HS-27A (cell line): ENCODE measurements at regions not wholly inside any gene's neighbourhood (a gene's known extent, or its start where the extent isn't known, plus 50 kb on each side); places are given as distances from the start of the nearest gene placed in this dataset.

Experiments
- DNase-seq: peaks from one replicate; pipeline ENCODE4 v3.0.0-alpha.2; 2012; ENCODE audit warnings: low read depth, missing footprints

DNA sequence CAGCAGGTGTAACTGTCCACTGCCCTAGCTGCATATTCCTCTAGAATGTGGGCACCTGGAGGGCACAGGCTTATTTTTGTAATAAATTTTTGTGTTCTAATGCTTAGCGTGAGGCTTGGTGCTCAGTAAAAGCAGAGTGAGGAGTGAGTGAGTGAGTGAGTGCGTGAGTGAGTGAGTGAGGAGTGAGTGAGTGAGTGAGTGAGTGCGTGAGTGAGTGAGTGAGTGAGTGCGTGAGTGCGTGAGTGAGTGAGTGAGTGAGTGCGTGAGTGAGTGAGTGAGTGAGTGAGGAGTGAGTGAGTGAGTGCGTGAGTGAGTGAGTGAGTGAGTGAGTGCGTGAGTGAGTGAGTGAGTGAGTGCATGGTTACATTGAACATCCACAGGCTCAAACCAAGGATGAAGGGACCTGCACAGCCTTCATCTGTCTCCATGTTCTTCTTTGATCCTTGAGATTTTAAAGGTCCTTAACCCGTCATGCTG is 371.5 kb downstream of the MED10 start:
- no peak for DNase-seq

DNA sequence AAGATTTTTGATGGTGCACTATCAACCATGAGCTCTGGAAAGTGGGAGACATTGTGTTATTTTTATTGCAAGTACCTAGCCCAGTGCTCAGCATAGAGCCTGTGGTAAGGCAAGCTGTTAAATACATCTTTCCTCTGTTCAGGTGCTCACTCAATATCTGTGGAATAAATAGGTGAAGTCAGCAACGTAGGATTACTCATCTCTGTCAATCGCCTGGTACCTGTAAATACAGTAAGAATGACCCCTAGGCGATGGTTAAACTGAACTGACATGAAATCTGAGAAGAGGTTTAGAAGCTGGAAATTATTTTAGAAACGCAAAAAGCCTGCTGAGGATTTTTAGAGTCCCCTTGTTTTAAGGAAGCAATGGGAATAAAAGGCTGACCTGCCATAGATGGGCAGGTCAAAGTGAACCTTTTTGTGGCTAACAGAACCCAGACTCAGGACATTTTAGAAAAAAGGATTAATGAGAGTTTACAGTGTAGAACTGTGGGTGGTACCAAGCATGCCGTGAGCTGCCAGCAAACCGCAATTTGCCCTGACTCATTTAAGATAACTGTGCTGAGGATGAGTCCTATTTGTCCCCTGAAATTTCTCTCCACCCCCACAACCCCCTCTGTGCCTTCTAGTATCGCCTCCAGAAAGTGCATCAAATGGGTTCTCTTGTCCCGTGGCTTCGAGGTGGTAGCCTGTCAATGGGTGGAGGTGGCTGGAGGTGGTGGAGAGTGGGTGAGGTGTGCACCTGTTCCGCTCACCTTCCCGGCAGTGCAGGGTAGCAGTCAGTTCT is 375.1 kb downstream of the MED10 start:
- no peak for DNase-seq

DNA sequence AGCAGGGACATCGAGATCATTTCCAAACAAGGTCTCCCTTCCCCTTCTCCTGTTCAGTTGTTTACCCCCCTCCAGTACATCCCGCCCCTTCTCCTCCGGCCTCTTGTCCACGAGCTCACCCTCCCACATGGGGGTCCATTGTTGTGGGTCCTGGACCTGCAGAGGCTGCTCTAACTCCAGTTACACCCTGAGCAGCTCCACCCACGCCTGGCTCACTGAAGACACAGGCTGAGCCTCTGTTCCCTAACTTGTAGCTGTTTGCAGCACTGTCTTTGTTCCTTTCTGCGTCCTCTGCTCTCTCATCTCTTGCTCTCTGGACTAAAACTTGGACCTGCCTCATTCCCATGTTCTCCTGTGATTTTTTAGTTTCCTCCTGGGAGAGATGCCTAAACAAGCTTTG is 377.5 kb downstream of the MED10 start:
- DNase-seq: no peak

DNA sequence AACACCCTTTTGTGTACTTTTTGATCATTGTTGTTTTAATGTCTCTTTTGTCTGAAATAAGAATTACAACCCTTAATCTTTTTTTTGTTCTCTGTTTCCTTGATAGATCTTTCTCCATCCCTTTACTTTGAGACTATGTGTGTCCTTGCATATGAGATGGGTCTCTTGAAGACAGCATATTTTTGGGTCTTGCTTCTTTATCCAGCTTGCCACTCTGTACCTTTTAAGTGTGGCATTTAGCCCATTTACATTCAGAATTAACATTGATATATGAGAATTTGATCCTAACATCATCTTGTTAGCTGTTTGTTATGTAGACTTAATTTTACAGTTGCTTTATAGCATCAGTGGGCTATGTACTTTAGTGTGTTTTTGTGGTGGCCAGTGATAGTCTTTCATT is 382.5 kb downstream of the MED10 start:
- no peak for DNase-seq

DNA sequence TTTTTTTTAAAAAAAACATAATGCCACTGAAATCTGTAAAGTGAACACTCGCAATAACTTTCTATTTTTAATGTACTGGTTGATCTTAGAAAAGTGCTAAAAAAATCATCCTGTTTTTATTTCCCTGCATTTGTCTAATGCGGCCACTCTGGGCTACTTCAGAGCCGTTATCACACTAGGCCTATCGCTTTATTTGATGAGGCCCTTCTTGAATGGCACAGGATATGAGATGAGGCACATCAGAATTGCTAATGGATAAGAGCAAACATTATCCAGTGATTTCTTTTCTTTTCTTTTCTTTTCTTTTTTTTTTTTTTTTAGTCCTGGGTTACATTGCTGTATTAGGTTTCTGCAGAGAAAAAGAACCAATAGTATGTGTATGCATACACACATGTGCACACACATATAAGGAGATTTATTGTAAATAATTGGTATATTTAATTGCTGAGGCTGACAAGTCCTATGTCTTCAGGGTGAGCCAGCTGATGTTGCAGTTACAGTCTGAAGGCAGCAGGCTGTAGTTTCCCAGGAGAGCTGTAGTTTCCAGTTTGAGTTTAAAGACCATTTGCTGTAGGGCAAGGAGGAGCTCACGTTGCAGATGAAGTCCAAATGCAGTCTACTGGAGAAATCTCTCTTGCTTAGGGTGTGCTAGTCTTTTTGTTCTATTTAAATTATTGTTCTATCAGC is 391.7 kb downstream of the MED10 start:
- no peak for DNase-seq

DNA sequence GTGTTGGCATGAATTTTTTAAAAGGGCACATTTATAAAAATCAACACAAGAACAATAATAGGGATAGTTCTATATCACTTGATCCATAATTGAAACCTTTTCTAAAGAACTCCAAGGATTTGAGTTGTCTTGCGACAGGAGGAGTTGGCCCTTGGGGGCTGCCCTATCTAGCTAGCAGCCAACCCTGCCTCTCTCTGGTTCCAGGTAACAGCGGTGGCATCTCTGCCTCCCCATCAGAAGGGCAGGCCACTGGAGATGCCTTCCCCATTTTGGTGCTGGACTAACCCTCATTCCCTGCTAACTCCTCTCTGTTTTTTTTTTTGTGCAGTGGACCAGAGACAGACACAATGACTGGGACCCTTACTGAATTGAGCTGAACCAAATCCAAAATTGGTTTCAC is 393.0 kb downstream of the MED10 start:
- DNase-seq: no peak

DNA sequence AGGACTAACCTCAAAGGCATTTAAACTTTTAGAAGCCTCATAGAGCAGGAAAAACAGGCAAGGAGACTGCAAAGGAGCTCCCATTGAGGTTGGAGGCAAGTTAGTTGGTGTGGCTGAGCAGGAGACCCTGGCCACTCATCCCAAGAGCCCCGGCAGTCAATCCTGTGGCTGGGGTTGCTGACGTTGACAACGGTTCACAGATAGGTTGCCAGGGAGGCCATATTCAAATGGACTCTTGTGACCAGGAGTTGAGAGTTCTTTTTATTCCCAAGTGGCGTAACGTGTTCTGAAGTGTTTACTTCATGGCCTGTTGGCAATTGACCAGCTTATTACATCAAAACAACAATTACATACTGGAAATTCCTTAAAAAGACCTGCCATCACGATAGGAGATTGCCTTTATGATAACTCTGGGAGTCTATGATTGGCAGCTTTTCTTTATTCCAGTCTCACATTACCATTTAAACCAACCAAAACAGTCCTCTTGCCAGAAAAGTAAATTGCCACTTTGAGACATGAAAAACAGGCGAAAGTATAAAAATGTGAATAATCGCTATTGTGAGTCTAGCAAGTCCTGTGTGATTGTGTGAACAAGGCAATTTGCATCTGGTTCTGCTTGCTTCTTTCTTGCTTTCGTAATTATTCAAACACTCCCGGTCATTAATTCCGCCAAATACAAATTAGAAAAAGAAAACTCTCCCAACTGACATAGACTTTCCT is 394.9 kb downstream of the MED10 start:
- no peak for DNase-seq

DNA sequence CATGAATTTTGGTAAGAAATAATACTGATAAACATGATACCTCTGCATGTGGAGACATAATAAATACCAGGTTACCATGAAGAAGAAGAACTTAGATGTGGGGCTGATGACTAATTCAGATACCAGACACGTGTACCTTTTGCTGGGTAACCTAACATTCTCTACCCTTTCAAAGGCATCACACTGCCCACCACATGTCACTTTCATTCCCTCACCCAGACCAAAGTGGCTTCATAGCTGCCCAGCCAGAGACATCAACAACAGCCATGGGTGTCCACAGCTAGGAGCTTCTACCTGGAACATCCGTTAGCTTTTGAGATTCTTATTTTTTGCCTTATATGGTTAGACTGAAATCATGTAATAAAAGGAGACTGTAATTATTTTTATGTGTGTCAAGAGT is 396.8 kb downstream of the MED10 start:
- DNase-seq: no peak

DNA sequence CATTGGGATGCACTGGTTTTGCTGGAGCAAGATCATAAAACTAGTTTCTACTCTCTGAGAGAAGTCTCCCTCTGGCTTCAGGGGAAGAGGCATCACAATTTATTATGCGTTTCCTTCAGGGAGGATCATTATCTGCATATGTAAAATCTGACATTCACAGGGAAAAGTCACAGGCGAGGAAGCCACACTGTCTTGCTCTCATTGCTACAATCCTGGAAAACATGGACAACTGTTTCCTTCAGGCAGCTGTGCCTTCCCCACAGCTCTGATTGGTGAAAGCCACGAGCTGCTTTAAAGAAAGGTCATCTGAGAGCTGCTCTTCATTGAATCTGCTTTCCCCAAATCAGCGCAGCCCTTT is 397.8 kb downstream of the MED10 start:
- no peak for DNase-seq

DNA sequence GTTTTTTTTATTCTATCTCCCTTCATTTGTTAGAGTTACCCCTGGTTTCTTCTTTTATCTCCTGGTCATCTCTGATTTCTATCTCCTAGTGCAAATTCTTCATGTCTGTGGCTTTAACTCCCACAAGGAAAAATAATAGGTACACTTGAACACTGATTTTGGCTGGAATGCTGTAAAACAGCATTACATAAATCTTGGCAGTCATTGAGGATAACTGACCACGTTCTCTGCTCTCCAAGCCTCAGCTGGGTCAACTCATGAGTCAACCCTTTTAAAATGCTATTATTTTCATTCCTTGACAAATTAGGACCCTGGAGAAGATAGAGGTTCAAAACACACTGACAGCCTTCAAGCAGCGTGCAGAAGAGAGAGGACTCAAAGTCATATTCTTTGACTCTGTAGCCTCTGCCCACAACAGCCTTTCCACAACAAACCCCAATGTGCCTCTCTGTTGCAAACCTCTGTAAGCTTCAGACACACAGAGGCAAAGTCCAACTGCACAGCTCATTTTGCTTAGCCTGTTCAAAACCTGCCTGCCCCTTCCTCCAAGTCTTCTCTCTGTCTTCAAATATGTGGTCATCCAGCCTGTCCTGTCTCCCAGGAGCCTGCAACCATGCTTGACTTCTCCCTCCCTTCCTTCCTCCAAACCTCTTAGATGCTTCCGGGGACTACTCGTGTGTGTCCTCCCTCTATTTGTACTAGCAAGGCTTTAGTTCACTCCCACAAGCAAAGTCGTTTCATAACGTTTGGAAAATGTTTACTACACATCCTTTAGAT is 398.4 kb downstream of the MED10 start:
- DNase-seq: no peak

DNA sequence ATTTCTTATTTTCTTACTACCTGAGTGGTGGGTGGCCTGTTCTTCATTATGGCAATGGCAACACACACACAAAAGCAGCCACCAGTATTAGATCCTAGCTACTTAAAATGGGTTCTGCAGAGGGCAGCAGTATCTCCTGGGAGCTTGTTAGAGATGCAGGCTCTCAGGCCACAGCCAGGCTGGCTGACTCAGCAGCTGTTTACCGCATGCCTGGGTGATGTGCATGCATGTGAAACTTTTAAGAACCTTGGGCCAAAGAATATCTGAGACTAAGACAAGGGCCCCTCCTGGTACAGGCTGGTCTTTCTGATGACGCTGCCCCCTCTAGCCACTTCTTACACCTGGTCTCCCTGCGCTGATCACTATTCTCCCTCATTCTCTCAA is 399.0 kb downstream of the MED10 start:
- no peak for DNase-seq

DNA sequence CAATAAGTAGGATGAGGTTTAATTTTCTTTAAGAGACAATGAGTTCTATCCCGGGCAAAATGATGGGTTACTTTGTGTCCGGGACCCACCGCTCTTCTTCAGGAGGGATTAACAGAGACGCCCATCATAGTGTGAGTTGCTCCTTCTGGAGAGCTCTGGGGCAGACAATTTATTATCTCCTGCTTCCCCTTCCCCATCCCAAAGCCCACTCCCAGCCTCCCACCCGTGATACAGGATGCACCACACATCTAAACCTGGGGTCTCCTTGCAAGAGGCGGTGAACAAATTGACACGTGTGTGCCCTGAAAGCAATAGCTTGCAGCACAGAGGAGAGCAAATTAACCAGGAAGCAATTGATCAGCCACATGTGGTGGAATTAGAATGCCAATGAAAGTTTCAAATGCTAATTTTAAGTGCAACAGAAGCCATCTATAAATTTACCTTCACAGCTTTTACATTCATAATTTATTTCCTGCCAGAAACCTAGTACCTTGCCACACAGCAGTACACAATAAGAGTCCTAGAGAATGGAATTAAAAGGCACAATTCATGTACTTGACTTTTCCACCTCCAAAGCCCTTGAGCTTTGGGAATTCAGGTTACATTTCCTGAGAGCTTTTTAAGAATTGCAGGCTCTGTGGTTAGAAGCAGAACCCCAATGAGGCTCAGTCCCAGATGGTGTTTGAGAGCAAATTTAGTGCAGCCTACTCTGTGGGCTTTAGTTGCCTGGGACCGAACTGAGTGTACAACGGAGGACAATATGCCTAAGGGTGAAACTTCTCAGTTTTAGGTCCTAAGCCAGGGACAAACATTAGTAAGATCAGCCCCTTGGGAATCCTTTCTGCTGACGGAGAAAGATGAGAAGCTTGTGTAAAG is 399.6 kb downstream of the MED10 start:
- DNase-seq: no peak

DNA sequence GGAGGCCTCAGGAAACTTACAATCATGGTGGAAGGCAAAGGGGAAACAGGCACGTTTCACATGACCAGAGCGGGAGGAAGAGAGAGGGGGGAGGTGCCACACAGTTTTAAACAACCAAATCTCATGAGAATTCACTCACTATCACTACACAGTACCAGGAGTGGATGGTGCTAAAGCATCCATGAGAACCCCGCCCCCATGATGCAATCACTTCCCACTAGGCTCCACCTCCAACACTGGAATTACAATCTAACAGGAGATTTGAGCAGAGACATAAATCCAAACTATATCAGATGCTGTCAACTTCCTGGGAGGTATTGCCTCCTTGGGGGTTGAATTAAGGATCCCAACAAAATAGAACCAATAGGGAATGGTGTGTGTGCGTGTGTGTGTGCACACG is 407.1 kb downstream of the MED10 start:
- no peak for DNase-seq

DNA sequence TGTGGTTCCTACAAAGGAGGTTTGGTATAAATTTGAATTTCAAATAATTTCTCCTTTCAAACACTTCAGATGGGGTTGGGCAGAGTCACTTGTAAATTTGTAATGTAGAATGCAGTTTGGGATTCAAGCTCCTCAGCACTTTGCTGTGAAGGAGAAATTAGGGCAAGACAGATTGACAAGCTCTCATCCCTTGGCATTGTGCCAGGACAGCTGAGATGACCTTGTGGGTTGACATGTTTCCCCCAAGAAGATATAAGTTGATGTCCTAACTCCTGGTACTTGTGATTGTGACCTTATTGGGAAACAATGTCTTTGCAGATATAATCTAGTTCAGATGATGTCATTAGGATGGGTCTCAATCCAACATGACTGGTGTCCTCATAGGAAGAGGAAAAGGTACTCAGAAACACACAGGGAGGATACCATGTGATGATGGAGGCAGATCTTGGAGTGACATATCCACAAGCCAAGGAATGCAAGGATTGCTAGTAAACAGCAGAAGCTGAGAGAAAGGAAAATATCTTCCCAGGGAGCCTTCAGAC is 408.3 kb downstream of the MED10 start:
- DNase-seq: no peak

DNA sequence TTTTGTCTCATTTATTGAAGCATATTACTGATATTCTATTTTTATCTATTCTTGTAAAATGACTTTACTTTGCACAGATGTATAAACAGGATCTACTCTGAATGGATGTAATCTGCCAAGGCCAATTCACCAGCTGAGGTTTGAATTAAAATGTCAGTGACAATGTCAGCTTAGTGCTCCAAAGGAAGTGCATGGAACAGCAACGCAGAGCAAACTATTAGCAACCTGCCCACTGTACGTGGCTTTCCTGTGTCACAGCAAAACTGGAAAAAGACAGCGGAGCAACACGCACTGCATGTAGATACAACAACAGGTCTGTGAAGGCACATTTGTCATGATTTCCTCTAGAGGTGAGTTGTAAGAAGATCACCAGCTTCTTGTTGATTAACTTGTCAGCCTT is 409.4 kb downstream of the MED10 start:
- no peak for DNase-seq

DNA sequence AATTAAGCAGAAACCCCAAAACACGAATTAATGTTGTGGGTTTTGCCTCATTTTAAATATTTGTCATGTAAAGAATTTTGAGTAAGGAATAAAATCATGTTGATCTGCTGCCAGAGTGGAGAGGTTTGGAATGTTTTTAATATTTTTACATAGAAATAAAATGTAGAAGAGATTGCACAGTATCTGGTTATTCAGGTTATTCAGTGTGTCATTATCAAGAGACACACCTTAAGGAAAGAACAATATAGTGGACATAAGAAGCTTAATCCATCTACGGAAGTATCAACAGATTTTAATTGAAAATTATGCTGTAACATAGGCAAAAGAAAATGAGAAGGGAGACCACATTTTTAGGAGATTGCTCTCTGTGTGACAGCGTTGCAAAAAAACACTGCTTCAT is 410.4 kb downstream of the MED10 start:
- DNase-seq: no peak

DNA sequence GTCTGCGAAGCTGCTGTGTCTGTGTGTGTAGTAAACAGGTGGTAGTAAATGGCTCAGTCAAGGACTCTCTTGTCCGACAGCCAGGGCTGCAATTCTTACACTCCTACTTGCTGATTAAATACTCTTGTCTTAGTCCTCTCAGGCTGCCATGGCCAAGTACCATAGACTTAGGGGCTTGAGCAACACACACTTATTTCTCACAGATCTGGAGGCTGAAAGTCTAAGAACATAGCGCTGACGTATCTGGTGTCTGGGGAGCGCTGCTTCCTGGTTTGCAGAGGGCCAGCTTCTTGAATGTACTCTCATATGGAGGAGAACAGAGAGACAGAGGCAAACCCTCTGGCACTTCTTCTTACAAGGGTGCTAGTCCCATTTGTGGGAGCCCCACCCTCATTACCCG is 411.0 kb downstream of the MED10 start:
- no peak for DNase-seq

DNA sequence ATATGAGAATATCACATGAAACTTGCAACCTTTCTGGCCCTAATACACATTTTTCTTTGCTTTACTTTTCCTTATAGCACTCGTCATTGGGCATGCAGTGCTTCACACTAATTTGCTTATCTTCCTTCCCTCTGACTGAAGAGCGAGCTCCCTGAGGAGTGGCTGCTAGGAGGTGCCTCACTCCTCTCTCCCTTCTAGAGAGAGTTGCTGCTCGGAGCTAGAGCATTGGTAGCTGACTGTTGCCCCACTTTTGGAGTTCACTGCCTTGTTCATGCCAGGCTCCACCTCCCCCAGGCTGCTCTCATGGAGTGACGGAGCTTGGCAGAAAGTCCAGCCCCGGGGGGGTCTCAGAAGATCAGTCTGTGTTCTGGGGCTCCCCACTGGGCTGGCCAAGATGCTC is 413.2 kb downstream of the MED10 start:
- DNase-seq: no peak

DNA sequence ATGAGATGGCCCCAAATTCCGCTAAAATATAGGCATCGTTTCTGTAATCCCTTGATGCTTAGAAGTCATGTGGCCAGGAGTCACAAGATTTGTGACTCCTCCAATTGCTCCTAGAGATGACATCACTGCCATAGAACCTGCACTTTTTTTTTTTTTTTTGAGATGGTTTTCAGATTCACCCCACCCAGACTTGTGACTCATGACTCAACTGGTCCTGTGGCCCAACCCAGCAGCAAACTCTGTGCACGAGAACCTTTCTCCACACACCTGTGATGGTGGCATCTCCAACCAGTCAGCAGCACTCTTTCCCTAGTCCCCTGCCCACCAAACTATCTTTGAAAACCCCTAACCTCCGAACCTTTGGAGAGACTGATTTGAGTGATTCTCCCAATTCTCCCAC is 414.0 kb downstream of the MED10 start:
- DNase-seq: no peak

DNA sequence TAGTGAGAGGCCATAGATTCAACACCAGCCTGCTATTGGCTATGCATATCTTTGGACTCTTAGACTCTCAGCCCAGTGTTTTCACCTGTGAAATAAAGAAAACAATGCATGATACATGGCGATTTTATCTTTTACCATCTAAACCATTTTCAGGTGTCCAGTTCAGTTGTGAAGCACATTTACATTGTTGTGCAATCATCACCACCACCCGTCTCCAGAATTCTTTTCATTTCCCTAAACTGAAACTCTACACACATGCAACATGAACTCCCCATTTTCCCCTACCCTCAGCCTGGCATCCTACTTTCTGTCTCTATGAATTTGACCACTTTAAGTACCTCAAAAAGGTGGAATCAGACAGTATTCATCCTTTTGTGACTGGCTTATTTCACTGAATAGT is 420.6 kb downstream of the MED10 start:
- no peak for DNase-seq

DNA sequence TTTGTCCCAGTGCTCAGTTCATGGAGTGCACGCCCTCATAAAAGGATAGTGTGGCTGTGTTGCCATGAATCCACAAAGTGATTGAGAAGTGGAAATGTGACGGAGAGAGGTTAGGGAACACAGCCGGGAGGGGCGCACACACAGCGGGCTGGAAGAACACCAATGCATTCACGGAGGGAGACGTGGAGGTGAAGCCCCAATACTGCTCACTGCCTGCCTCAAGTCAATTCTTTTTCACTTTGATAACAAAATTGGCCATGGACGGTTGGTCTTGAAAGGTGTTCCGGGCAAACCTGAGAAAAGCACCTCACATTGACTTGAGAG is 424.1 kb downstream of the MED10 start:
- DNase-seq: no peak
